NCI-H526 (cell line): ENCODE measurements at regions not wholly inside any gene's neighbourhood (a gene's known extent, or its start where the extent isn't known, plus 50 kb on each side); places are given as distances from the start of the nearest gene placed in this dataset.

ENCODE experiments used
- DNase-seq, 2 experiments: peaks; one replicate each; lab custom pipeline; 2025; lab: John Stamatoyannopoulos, UW

DNA sequence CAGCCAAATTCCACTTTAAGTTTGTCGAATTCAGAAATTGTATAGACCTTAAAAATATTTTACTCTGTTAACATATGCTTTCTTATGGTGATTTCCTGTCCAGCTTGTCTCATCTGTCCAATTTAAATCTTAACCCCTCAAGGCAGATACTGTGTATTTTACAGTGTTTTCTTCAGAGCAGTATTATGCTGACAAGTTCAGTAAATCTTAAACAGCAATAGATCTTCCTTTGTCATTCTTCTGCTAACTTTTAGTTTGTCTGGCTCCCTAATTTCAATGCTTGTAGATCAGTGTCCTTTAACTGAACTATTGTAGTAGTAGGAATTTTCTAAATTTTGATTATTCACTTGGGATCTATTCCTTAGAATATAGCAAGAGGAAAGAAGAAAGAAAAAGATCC, 52.8 kb upstream of the MEIS1 start:
- DNase-seq, result no peak

- DNase-seq, result no peak
Observed at GRCh38 chr2:66379473-66379872, 55.5 kb upstream of the MEIS1 start.

GRCh38 chr2:66377832-66378231, 57.1 kb upstream of the MEIS1 start:
- DNase-seq, result no peak

DNA sequence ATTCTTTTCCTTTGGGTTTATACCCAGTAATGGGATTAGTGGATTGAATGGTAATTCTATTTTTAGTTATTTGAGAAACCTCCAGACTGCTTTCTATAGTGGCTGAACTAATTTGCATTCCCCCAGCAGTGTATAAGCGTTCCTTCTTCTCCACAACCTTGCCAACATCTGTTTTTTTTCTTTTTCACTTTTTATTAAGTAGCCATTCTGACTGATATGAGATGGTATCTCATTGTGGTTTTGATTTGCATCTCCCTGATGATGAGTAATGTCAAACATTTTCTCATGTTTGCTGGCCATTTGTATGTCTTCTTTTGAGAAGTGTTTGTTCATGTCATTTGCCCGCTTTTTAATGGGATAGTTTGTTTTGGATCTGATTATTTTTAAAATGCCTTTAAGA, 64.1 kb upstream of the MEIS1 start:
- DNase-seq, result peak; percentile 11 to 29

DNA sequence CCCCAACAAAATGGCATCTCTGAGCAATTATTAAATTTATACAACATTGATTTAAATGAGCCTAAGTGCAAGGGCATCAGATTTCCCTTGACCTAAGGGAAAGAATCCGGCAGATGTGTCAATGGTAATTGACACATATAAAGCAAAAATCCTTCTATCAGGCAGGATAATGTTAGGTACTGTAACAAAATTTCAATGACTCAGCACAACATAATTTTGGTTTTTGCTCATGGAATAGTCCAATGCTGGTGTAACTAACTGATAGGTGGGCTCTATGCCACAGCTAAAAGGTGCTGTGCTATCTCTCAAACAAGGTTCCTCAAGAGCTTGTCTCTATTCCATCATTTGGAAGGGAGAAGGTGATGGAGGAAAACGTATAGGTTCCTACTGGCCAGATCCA, 68.3 kb upstream of the MEIS1 start:
- DNase-seq, result no peak

GRCh38 chr2:66364495-66365333, 70.2 kb upstream of the MEIS1 start:
- DNase-seq, result no peak

DNA sequence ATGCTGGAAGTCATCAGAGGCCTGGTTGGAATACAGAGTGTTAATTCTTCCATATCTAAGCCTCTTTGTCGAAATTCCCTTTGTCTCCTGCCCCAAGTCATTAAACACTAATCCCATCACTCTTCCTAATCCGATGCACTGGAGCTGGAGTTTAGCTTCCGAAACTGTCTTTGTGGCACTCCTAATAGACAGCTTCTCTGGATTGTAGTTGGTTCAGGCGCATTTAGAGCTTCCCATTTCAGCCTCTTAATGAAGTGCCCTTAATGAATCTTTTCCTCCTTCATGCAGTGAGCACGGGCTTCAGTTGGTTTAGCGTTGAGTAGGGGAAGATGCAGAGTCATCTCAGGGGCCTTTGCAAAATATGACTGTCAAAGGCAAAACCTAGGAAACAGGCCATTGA, 72.2 kb upstream of the MEIS1 start:
- no peak for DNase-seq

DNA sequence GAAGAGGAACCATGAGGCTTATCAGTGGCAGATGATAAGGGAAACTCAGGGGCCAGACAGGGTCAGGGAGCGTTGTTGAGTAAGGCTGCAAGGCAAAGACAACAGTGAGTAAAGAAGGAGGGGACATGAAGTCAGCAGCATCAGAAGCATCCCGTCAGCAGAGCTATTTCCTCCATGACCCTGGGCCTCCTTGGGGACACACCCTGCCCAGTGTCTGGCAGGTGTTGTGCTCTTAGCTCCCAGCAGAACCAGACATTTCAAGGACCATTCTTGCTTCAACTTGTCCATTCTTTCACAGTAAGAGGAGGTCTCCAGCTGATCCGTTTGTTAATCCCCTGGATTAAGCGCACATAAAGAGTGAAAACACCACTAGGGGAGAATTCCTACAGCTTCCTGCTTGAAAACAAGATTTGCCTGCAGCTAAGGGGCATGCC, 88.7 kb upstream of the MEIS1 start:
- no peak for DNase-seq

- DNase-seq, result no peak
Observed at GRCh38 chr2:66344087-66344663, 90.8 kb upstream of the MEIS1 start.

DNA sequence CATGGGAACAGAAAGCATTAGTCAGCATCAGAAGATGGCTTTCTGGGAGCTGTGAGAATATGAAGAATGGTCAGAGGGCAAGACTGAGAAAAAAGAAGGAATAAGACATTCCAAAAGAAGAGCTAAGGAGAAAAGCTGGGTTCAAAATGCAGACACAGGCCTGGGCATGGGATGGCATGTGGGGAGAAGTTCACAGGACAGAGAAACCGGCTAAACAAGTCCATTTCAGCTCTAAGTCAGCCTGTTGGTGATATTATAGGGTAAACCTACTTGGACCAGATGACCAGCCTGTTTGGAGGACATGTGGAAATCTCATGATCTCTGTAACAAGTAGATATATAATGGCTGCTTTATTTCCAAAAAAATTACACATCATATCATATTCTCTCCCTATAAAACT, 91.7 kb upstream of the MEIS1 start:
- DNase-seq, result no peak

GRCh38 chr2:66340521-66340920, 94.4 kb upstream of the MEIS1 start:
- DNase-seq, result no peak

GRCh38 chr2:66334237-66335029, 100.5 kb upstream of the MEIS1 start:
- no peak for DNase-seq

GRCh38 chr2:66331176-66331575, 103.7 kb upstream of the MEIS1 start:
- no peak for DNase-seq

GRCh38 chr2:66329081-66329605, 105.8 kb upstream of the MEIS1 start:
- no peak for DNase-seq

GRCh38 chr2:66327066-66327740, 107.7 kb upstream of the MEIS1 start:
- no peak for DNase-seq

DNA sequence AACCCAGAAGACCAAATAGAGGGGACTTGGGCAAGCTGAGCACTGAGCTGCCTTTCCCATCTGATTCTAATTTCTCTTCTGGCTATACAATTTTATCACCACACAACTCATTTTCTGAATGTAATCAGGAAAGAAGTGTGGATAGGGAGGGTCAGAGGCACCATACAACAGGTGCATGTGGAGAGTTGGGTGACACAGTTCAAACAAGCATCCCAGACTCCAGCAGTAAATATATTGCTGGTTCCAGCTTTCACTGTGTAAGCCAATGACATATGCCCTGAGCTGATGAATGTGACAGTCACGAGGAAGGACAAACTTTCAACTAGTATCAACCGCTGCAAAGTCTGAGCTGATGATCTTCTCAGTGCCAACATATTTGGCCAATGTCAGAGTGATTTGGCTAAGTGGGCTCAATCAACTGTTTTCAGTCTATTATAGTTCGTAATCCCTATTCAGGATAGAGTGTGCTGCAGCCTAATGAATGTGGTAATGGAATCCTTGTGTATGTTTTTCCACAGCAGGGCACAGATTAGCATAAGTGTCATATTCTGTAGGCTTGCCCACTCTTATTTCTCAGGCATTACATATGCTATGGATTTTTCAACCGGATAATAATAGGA, 109.9 kb upstream of the MEIS1 start:
- DNase-seq, result no peak

DNA sequence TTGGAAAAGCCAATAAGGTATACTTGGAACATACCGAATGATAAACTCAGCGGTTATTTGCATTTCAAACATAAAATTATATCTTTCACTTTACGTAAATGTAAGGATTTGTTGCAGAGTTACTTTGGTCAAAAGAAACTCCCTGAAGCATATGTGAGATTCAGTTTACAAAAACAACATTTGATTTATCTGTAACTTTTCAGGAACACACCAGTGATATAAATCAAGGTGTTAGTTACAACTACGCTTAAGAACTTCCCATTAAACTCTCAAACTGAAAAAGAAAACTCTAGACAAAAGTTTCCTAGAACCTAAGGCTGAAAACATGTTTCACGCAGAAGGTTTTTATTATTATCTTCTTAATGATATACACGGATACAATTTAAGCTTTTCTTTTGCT, 110.6 kb upstream of the MEIS1 start:
- no peak for DNase-seq

GRCh38 chr2:66323406-66323805, 111.5 kb upstream of the MEIS1 start:
- no peak for DNase-seq

DNA sequence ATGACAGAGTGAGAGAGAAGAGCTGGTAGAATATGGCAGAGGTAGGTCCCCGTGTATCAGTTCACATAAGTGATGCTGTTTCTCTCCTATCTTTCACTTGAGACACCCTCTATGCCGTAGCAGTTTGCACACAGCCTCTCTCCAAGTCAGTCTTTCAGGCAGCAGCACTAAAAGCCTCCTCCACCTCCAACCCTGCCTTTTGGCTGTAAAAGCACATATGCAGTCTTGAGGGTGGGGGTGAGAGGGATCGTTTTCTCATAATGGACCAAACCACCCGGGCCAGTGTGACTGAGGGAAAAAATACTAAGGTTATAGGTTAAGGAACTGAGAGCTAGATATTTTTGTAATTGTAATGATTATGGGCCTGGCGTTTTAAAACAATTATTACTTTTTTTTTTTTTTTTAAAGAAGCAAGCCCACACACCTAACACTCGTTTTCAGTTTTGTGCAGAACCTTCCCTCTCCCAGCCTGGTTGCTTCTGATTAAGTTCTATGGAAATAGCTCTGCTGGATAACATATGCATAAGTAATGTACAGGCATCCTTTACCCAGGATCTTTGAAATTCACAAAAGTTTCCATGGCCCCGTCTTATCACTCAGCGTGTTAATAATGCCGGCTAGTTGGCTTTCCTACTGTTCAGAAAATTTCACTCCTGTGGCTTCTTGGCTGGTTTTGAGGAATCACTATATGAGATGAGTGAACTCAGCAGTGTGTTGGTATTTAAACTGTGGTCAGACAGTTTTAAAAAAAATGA, 112.2 kb upstream of the MEIS1 start:
- no peak for DNase-seq

DNA sequence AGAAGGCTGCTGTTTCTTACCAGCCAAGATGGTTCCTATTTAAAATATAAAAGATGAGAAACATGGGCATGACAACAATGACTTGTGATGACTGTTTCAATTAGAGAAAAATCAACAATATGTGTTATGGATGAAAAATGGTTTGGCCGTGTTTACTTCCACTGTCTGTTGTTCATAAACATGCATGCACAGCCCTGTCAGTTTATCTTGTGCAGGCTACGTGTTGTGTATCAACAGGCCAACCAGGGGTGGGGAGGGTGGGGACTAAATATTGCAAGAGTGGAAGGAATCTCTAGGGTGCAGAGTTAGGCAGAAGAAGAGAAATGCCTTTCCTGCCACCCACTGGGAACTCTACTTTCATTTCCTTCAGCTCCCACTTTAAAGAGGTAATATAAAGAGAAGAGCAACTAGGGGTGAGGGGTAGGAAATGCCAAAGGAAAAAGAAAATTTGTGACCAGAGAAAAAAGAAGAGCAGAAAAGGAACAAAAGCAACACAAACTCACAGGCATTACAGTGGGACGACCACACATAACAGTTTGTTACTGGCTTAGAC, 116.8 kb upstream of the MEIS1 start:
- no peak for DNase-seq
